ENCODE measurements at regions not wholly inside any gene's neighbourhood (a gene's known extent, or its start where the extent isn't known, plus 50 kb on each side); places are given as distances from the start of the nearest gene placed in this dataset.

DNA sequence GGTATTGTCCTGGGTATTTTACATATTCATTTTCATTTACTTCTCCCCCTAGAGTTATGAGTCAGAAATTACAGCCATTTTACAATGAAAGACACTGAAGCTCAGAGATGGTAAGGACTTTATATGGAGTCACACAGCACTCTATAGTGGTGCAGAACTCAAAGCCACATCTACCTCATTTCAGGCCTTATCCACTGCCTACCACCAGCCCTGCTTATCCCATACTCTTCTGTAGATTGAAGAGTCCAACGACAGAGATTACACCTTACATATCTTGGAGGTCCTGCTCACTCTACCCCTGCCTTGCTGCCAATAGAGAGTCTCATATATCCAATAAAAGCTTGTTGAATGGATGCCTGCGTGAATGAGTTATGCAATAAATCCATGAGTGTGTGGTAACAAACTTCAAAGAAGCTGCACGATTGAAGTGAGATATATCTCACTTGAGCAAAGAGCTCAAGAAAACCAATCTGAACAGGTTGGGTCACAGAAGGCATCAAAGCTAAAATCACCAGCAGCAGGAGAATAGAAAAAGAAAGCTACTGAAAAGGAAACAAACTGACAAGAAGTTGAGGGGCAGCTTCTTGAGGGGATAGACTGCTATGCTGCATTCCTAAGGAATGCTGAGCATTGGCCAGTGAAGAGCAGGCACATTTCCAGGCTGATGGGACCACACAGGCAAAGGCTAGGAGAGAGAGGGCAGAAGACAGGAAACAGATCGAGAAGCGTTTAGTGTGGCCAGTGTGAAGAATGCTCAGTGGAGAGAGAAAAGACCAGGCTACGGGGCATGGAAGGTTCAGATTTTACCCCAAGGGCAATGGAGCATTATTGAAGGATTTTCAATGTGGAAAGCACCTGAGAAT is 585.6 kb downstream of the DHX35 start:
- no peak overlapping the region for H4K8ac ChIP-seq (ENCODE audit: extremely low read depth, insufficient read depth, low read length)
- H3K27ac ChIP-seq (ENCODE audit: low read depth, low read length): no peak overlapping the region
- no peak overlapping the region for H3K4me3 ChIP-seq (ENCODE audit: extremely low read depth in 1 of 4, insufficient read depth in 2 of 4, low read depth in 3 of 4, low read length in 4 of 4)
- H3K4me1 ChIP-seq (replicated peaks in 1 of 4; ENCODE audit: control insufficient read depth in 3 of 4, insufficient read depth in 4 of 4, low read length in 3 of 4): peaks cover 0 to under 1% (median 0%) of the 10 kb centered on the region in 4 experiments; a peak in 1 of 7 replicates
- ChIA-PET POLR2A (ENCODE audit: partially characterized antibody) (interaction anchor here (0.5 kb wide), 1 partner anchor 1505 kb away, joined by 3 read pairs; no protein-coding TSS in a partner anchor), CTCF (ENCODE audit: partially characterized antibody) (interaction anchor here (0.7 to 2.6 kb wide), 10 partner anchors 12 to 435 kb away, joined by 3 to 10 read pairs (median 4); no protein-coding TSS in a partner anchor)
- H3K9me3 ChIP-seq (ENCODE audit: insufficient read depth in 2 of 2, low read depth in 1 of 2, low read length in 1 of 2): no peaks in the 10 kb centered on the region
- no peak overlapping the region for H2AFZ ChIP-seq (ENCODE audit: low read length)
- DNase-seq (ENCODE audit: low read depth in 1 of 2, low spot score in 2 of 2): no peak
- no peak overlapping the region for H3K23ac ChIP-seq (ENCODE audit: insufficient read length)
- H3K79me2 ChIP-seq (ENCODE audit: control insufficient read depth in 1 of 2, insufficient read depth in 2 of 2, low read length in 2 of 2): no peaks in the 10 kb centered on the region
- H2AK5ac ChIP-seq (ENCODE audit: low read depth, low read length): no peak overlapping the region
- no peaks in the 10 kb centered on the region for H3K79me1 ChIP-seq (ENCODE audit: low read depth, low read length)
- H4K91ac ChIP-seq (replicated peaks; ENCODE audit: insufficient read length, low read length): no peak overlapping the region
- no peak overlapping the region for H2BK5ac ChIP-seq (ENCODE audit: low read depth, low read length)
- H2BK20ac ChIP-seq (ENCODE audit: low read length): peak overlapping the region; percentile 10; the same call in 1 of the 2 replicates
- H3K4me2 ChIP-seq (ENCODE audit: insufficient read depth in 1 of 2, low read depth in 2 of 2, low read length in 2 of 2): no peak overlapping the region
- no peak overlapping the region for H2BK15ac ChIP-seq (ENCODE audit: low read length)
- H3K23me2 ChIP-seq (ENCODE audit: low read depth, low read length): no peaks in the 10 kb centered on the region
- H4K5ac ChIP-seq (ENCODE audit: insufficient read length, low read depth, low read length): no peak overlapping the region
- no peak overlapping the region for H3K4ac ChIP-seq (replicated peaks; ENCODE audit: insufficient read length, low read depth, low read length)
- no peak overlapping the region for H2BK120ac ChIP-seq (replicated peaks; ENCODE audit: low read depth, low read length)
- TF ChIP-seq, protein P1, sequence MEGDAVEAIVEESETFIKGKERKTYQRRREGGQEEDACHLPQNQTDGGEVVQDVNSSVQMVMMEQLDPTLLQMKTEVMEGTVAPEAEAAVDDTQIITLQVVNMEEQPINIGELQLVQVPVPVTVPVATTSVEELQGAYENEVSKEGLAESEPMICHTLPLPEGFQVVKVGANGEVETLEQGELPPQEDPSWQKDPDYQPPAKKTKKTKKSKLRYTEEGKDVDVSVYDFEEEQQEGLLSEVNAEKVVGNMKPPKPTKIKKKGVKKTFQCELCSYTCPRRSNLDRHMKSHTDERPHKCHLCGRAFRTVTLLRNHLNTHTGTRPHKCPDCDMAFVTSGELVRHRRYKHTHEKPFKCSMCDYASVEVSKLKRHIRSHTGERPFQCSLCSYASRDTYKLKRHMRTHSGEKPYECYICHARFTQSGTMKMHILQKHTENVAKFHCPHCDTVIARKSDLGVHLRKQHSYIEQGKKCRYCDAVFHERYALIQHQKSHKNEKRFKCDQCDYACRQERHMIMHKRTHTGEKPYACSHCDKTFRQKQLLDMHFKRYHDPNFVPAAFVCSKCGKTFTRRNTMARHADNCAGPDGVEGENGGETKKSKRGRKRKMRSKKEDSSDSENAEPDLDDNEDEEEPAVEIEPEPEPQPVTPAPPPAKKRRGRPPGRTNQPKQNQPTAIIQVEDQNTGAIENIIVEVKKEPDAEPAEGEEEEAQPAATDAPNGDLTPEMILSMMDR (IDR thresholded peaks at IDR 0.05; ENCODE audit: control extremely low read depth in 1 of 3, insufficient read depth in 1 of 3, low read depth in 1 of 3, low read length in 3 of 3): peak in 1 of 3 experiments; percentile 6; a peak in 1 of 4 replicates
- TF ChIP-seq TEAD4 (IDR thresholded peaks at IDR 0.05; ENCODE audit: low read depth, low read length) (no peak), CBX5 (IDR thresholded peaks at IDR 0.05; ENCODE audit: low read depth, low read length) (no peak), CBX8 (IDR thresholded peaks at IDR 0.05; ENCODE audit: borderline replicate concordance, low read depth, low read length) (no peak), HDAC2 (IDR thresholded peaks at IDR 0.05; ENCODE audit: borderline replicate concordance in 1 of 2, low read depth in 2 of 2, low read length in 2 of 2) (peak in 1 of 2 experiments; percentile 58; a peak in 1 of 4 replicates), RXRA (IDR thresholded peaks at IDR 0.05; ENCODE audit: insufficient read depth, low read depth, low read length) (no peak), KDM1A (IDR thresholded peaks at IDR 0.05; ENCODE audit: borderline replicate concordance, low read length) (peak; percentile 79; the same call in 1 of the 2 replicates)
- no peak overlapping the region for H3K56ac ChIP-seq (replicated peaks; ENCODE audit: insufficient read length, low read depth, low read length)
- no peak overlapping the region for H3K9ac ChIP-seq (replicated peaks in 1 of 4; ENCODE audit: extremely low read depth in 1 of 4, low read depth in 3 of 4, low read length in 3 of 4)
- no peak overlapping the region for H3K18ac ChIP-seq (ENCODE audit: extremely low read depth, low read length)
- H3K14ac ChIP-seq (ENCODE audit: insufficient read length): no peak overlapping the region
- H4K20me1 ChIP-seq (replicated peaks in 1 of 2; ENCODE audit: control insufficient read depth in 1 of 2, insufficient read depth in 2 of 2, low read length in 2 of 2): no peaks in the 10 kb centered on the region
- no peak overlapping the region for H2BK12ac ChIP-seq (ENCODE audit: low read depth, low read length)
- H3K27me3 ChIP-seq (replicated peaks in 1 of 4; ENCODE audit: control insufficient read depth in 3 of 4, extremely low read depth in 1 of 4, insufficient read depth in 3 of 4, low read length in 3 of 4): no peaks in the 10 kb centered on the region
- 91% methylated on average over 6 of the region's 6 CpGs; no CpG with 5 or more reads in 1 of the 2 experiments for WGBS, 2 experiments (ENCODE audit: extremely low coverage in 1 of 2, insufficient coverage in 1 of 2, insufficient read length in 1 of 2, insufficient replicate concordance in 2 of 2, low coverage in 1 of 2, low lambda C conversion rate in 2 of 2, missing lambda C conversion rate in 1 of 2)
- H3K36me3 ChIP-seq (ENCODE audit: control insufficient read depth in 2 of 4, insufficient read depth in 4 of 4, low read length in 3 of 4): no peaks in the 10 kb centered on the region
- FAIRE-seq: no peak
